Bronchial epithelial cell (primary cell): ENCODE measurements at regions not wholly inside any gene's neighbourhood (a gene's known extent, or its start where the extent isn't known, plus 50 kb on each side); places are given as distances from the start of the nearest gene placed in this dataset.

ENCODE experiments used
- DNase-seq: peaks from one replicate; pipeline ENCODE4 v3.0.0-alpha.2; 2010; ENCODE audit warnings: low read depth
- FAIRE-seq: peaks from 2 replicates; lab custom pipeline; 2011; peaks lifted over from hg19 to GRCh38; lab: Jason Lieb, UNC
- H3K27me3 ChIP-seq: 2 replicates; pipeline ENCODE4 v1.5.1; 2011; ENCODE audit warnings: low read length; ENCODE audit not compliant: control insufficient read depth, insufficient read depth
- H3K36me3 ChIP-seq: 2 replicates; pipeline ENCODE4 v1.5.1; 2011; ENCODE audit warnings: low read length; ENCODE audit not compliant: control insufficient read depth, insufficient read depth
- H3K4me3 ChIP-seq: 2 replicates; pipeline ENCODE4 v1.5.1; 2011; ENCODE audit warnings: mild to moderate bottlenecking, low read depth, low read length, control low read depth
- CTCF ChIP-seq: IDR thresholded peaks from 2 replicates; pipeline ENCODE4 v1.5.1; 2011; ENCODE audit warnings: mild to moderate bottlenecking, moderate library complexity, low read length, control low read depth, inconsistent platforms; ENCODE audit not compliant: insufficient read depth, severe bottlenecking

- no peak for TF ChIP-seq CTCF
- FAIRE-seq (no peak), DNase-seq (peak; percentile 73)
Measured at GRCh38 chr13:39224671-39225240, 186.5 kb downstream of the NHLRC3 start.

GRCh38 chr13:39225860-39226259 is 187.6 kb downstream of the NHLRC3 start:
- H3K36me3 ChIP-seq = no peaks in the 10 kb centered on the region
- H3K4me3 ChIP-seq = no peak overlapping the region
- DNase-seq (peak; percentile 16), FAIRE-seq (no peak)
- no peak for TF ChIP-seq CTCF
- peaks cover 8% of the 10 kb centered on the region for H3K27me3 ChIP-seq

More at GRCh38 chr13:39224671-39225240, 186.5 kb downstream of the NHLRC3 start:
- H3K27me3 ChIP-seq = peaks cover 4% of the 10 kb centered on the region
- no peak overlapping the region for H3K4me3 ChIP-seq
- no peaks in the 10 kb centered on the region for H3K36me3 ChIP-seq

- no peaks in the 10 kb centered on the region for H3K36me3 ChIP-seq
- TF ChIP-seq CTCF = no peak
- DNase-seq (no peak), FAIRE-seq (no peak)
- no peak overlapping the region for H3K4me3 ChIP-seq
- peaks cover 9% of the 10 kb centered on the region for H3K27me3 ChIP-seq
Measured at GRCh38 chr13:39226359-39226758, 188.1 kb downstream of the NHLRC3 start.

GRCh38 chr13:39232401-39232980 is 194.2 kb downstream of the NHLRC3 start:
- DNase-seq (no peak), FAIRE-seq (no peak)
- Histone ChIP-seq H3K36me3 (no peaks in the 10 kb centered on the region), H3K4me3 (no peak overlapping the region), H3K27me3 (peaks cover 8% of the 10 kb centered on the region)
- TF ChIP-seq CTCF = no peak

GRCh38 chr13:39232999-39233398 is 194.7 kb downstream of the NHLRC3 start:
- DNase-seq = no peak
- Histone ChIP-seq H3K4me3 (no peak overlapping the region), H3K27me3 (peaks cover 8% of the 10 kb centered on the region), H3K36me3 (no peaks in the 10 kb centered on the region)
- TF ChIP-seq CTCF = no peak
- no peak for FAIRE-seq

- no peak for DNase-seq
- no peak for FAIRE-seq
- Histone ChIP-seq H3K4me3 (no peak overlapping the region), H3K36me3 (no peaks in the 10 kb centered on the region), H3K27me3 (peaks cover 8% of the 10 kb centered on the region)
- TF ChIP-seq CTCF = no peak
Measured at GRCh38 chr13:39233519-39233918, 195.3 kb downstream of the NHLRC3 start.
